Naive thymus-derived CD4-positive, alpha-beta T cell (primary cell): ENCODE measurements at regions not wholly inside any gene's neighbourhood (a gene's known extent, or its start where the extent isn't known, plus 50 kb on each side); places are given as distances from the start of the nearest gene placed in this dataset.
"Not testable (repeated sequence)": the region's sequence is repeated elsewhere in the genome, so short reads cannot be mapped to it uniquely, and the experiment has no call there.

Experiments
- ATAC-seq: fragments of 150-1000 bp; cut with Tn5 transposase; 2 replicates; pipeline ENCODE4 v1.10.0; 2021; ENCODE audit warnings: mild to moderate bottlenecking, moderate library complexity
- CTCF ChIA-PET: fragments of 350-600 bp; sonication (Branson Sonifier 250); formaldehyde crosslinking; loops from one replicate; lab custom pipeline; 2021; ENCODE audit warnings: antibody characterized with exemption; lab: Charles Lee
- POLR2A ChIA-PET: fragments of 350-600 bp; sonication (Branson Sonifier 250); formaldehyde crosslinking; loops from one replicate; lab custom pipeline; 2021; ENCODE audit warnings: antibody characterized with exemption, inconsistent platforms; lab: Charles Lee
- DNase-seq, 9 donors: peaks; one replicate each; pipeline versions ENCODE4 v3.0.0 to v3.0.0-alpha.2; 2020 to 2022; ENCODE audit warnings: mixed read lengths in 1 of 9
- H3K27ac ChIP-seq: one replicate; pipeline ENCODE4 v1.7.0; 2013; ENCODE audit warnings: mild to moderate bottlenecking, low read depth, low read length, moderate library complexity
- H3K27me3 ChIP-seq, 2 donors: one replicate each; pipeline ENCODE4 v1.7.0; 2013; ENCODE audit warnings: low read length in 2 of 2, mild to moderate bottlenecking in 2 of 2, moderate library complexity in 2 of 2; ENCODE audit not compliant: control insufficient read depth in 2 of 2, insufficient read depth in 2 of 2
- H3K36me3 ChIP-seq, 3 experiments: 1 replicate in 2 of 3; 2 replicates in 1 of 3; pipeline ENCODE4 v1.7.0; 2013; ENCODE audit warnings: low read length in 3 of 3, mild to moderate bottlenecking in 3 of 3, moderate library complexity in 1 of 3; ENCODE audit not compliant: insufficient read depth in 3 of 3, control insufficient read depth in 2 of 3
- H3K4me1 ChIP-seq, 2 donors: one replicate each; pipeline ENCODE4 v1.7.0; 2013; ENCODE audit warnings: low read length in 2 of 2, mild to moderate bottlenecking in 2 of 2, moderate library complexity in 1 of 2; ENCODE audit not compliant: control insufficient read depth in 2 of 2, insufficient read depth in 2 of 2
- H3K4me3 ChIP-seq: 2 replicates; pipeline ENCODE4 v1.7.0; 2013; ENCODE audit warnings: mild to moderate bottlenecking, low read length
- H3K9me3 ChIP-seq, 3 experiments: 1 replicate in 2 of 3; 2 replicates in 1 of 3; pipeline ENCODE4 v1.7.0; 2013; ENCODE audit warnings: low read length in 3 of 3; ENCODE audit not compliant: control insufficient read depth in 2 of 3
- H3K27ac Mint-ChIP-seq, 9 donors: one replicate each; pipeline ENCODE4 v1.8.0; 2020 to 2022; ENCODE audit warnings: mixed read lengths in 9 of 9, mild to moderate bottlenecking in 8 of 9, moderate library complexity in 5 of 9, inconsistent platforms in 2 of 9
- H3K27me3 Mint-ChIP-seq, 5 donors: one replicate each; pipeline ENCODE4 v1.8.0; 2021 to 2022; ENCODE audit warnings: mixed read lengths in 5 of 5, mild to moderate bottlenecking in 1 of 5
- H3K36me3 Mint-ChIP-seq, 5 donors: one replicate each; pipeline ENCODE4 v1.8.0; 2020 to 2022; ENCODE audit warnings: mixed read lengths in 5 of 5, mild to moderate bottlenecking in 3 of 5, inconsistent platforms in 1 of 5
- H3K4me1 Mint-ChIP-seq, 7 donors: one replicate each; pipeline ENCODE4 v1.8.0; 2020 to 2022; ENCODE audit warnings: mixed read lengths in 7 of 7, mild to moderate bottlenecking in 3 of 7, inconsistent platforms in 1 of 7
- H3K4me3 Mint-ChIP-seq, 10 donors: one replicate each; pipeline ENCODE4 v1.8.0; 2020 to 2022; ENCODE audit warnings: mild to moderate bottlenecking in 10 of 10, mixed read lengths in 10 of 10, moderate library complexity in 6 of 10, inconsistent platforms in 2 of 10
- H3K9me3 Mint-ChIP-seq, 11 donors: one replicate each; pipeline ENCODE4 v1.8.0; 2020 to 2022; ENCODE audit warnings: mixed read lengths in 11 of 11, mild to moderate bottlenecking in 4 of 11, inconsistent platforms in 1 of 11, moderate library complexity in 1 of 11
- intact Hi-C, 2 donors: fragments of 100-400 bp; cut with micrococcal nuclease; formaldehyde crosslinking; loops; one replicate each; pipeline ENCODE4 v1.15.1; 2023

GRCh38 chr10:109737009-109737408 lies 186.3 kb downstream of the XPNPEP1 start:
- POLR2A ChIA-PET = no interaction called here
- intact Hi-C loops = no loop called here

DNA sequence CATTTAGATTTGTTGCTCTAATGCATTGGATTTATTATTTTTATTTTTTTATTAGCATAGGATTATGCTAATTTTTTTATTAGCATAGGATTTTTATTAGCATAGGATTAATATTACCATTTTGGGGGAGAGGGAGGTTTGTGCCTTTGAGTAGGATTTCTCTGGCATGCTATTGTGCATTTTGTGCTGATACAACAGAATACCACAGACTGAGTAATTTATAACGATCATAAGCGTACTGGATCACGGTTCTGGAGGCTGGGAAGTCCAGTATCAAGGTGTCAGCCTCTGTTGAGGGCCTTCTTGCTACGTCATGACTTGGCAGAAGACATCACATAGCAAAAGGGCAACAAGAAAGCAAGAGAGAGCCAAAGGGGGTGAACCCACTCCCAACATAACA lies 187.5 kb downstream of the XPNPEP1 start:
- H3K36me3 Mint-ChIP-seq = no peaks in the 10 kb centered on the region
- POLR2A ChIA-PET = no interaction called here
- no peaks in the 10 kb centered on the region for H3K36me3 ChIP-seq
- H3K27me3 Mint-ChIP-seq = peaks cover 0 to 42% (median 31%) of the 10 kb centered on the region in 5 donors
- no peak overlapping the region for H3K4me3 ChIP-seq
- H3K27ac ChIP-seq = no peak overlapping the region
- ATAC-seq = no peak
- H3K27me3 ChIP-seq = no peaks in the 10 kb centered on the region
- H3K27ac Mint-ChIP-seq = no peak overlapping the region
- DNase-seq = no peak
- CTCF ChIA-PET = no interaction called here
- intact Hi-C loops = no loop called here
- H3K4me1 ChIP-seq = no peaks in the 10 kb centered on the region
- no peaks in the 10 kb centered on the region for H3K4me1 Mint-ChIP-seq
- H3K4me3 Mint-ChIP-seq = no peak overlapping the region
- H3K9me3 ChIP-seq = no peaks in the 10 kb centered on the region
- peaks cover 0 to 7% (median 0%) of the 10 kb centered on the region in 11 donors for H3K9me3 Mint-ChIP-seq

More at GRCh38 chr10:109737009-109737408, 186.3 kb downstream of the XPNPEP1 start:
- H3K27me3 ChIP-seq = no peaks in the 10 kb centered on the region
- no peaks in the 10 kb centered on the region for H3K4me1 Mint-ChIP-seq
- H3K27me3 Mint-ChIP-seq = peaks cover 0 to 39% (median 29%) of the 10 kb centered on the region in 5 donors
- H3K4me3 Mint-ChIP-seq = no peak overlapping the region
- H3K36me3 Mint-ChIP-seq = no peaks in the 10 kb centered on the region
- H3K27ac Mint-ChIP-seq = no peak overlapping the region
- no peaks in the 10 kb centered on the region for H3K4me1 ChIP-seq
- H3K4me3 ChIP-seq = no peak overlapping the region
- peaks cover 0 to 4% (median 0%) of the 10 kb centered on the region in 11 donors for H3K9me3 Mint-ChIP-seq
- ATAC-seq (no peak), DNase-seq (no peak)
- no peaks in the 10 kb centered on the region for H3K36me3 ChIP-seq
- no peak overlapping the region for H3K27ac ChIP-seq
- no peaks in the 10 kb centered on the region for H3K9me3 ChIP-seq
- CTCF ChIA-PET = no interaction called here

GRCh38 chr10:109732254-109732965 lies 190.9 kb downstream of the XPNPEP1 start:
- no peaks in the 10 kb centered on the region for H3K27me3 ChIP-seq
- ChIA-PET POLR2A (no interaction called here), CTCF (no interaction called here)
- H3K9me3 Mint-ChIP-seq = peaks cover 0 to 7% (median 2%) of the 10 kb centered on the region in 11 donors
- no peak overlapping the region for H3K4me3 Mint-ChIP-seq
- no peaks in the 10 kb centered on the region for H3K4me1 Mint-ChIP-seq
- ATAC-seq (no peak), DNase-seq (no peak)
- H3K36me3 ChIP-seq = no peaks in the 10 kb centered on the region
- H3K4me3 ChIP-seq = no peak overlapping the region
- H3K27me3 Mint-ChIP-seq = peaks cover 0 to 33% (median 23%) of the 10 kb centered on the region in 5 donors
- H3K27ac Mint-ChIP-seq = no peak overlapping the region
- no peaks in the 10 kb centered on the region for H3K4me1 ChIP-seq
- intact Hi-C loops = no loop called here
- H3K27ac ChIP-seq = no peak overlapping the region
- H3K36me3 Mint-ChIP-seq = no peaks in the 10 kb centered on the region
- no peaks in the 10 kb centered on the region for H3K9me3 ChIP-seq

DNA sequence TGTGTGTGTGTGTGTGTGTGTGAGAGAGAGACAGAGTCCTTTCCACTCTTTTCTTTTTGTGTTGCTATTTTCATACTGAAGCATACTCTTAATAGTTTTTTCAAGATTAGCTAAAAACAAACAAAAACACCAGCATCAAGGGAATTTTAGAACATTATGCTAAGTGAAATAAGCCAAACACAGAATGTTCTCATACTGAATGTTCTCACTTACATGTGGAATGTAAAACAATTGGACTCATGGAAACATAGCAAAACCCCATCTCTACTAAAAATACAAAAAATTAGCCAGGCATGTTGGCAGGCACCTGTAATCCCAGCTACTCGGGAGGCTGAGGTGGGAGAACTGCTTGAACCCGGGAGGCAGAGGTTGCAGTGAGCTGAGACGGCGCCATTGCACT lies 193.4 kb downstream of the XPNPEP1 start:
- H3K27ac Mint-ChIP-seq, POLR2A ChIA-PET, DNase-seq, intact Hi-C loops, H3K4me3 ChIP-seq, H3K9me3 Mint-ChIP-seq, H3K36me3 Mint-ChIP-seq, H3K36me3 ChIP-seq, H3K9me3 ChIP-seq, H3K4me1 ChIP-seq, H3K4me3 Mint-ChIP-seq, H3K4me1 Mint-ChIP-seq, H3K27ac ChIP-seq, H3K27me3 ChIP-seq, ATAC-seq, CTCF ChIA-PET: not testable (repeated sequence)
- peaks cover 0 to 34% (median 11%) of the 10 kb centered on the region in 5 donors for H3K27me3 Mint-ChIP-seq

DNA sequence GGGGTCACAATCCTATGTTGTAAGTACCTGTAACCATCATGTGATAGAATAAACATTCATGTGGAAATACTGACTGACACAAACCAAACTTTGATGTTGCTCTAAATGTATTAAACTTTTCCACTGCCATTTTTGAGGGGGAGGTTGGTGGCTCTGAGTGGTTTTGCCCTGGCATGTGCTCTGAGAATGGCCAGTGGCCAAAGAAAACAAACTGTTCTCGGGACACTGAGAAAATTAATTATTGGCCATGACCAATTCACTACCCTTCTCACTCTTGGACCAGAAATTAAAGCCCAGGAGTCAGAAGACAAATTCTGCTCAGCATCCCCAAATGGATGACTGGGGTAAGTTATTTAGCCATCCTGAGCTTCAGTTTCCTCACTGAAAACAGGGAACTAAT lies 195.9 kb downstream of the XPNPEP1 start:
- ATAC-seq (no peak), DNase-seq (no peak)
- Mint-ChIP-seq H3K9me3 (peaks cover 0 to 7% (median 0%) of the 10 kb centered on the region in 11 donors), H3K27ac (no peak overlapping the region), H3K4me3 (no peak overlapping the region), H3K4me1 (no peaks in the 10 kb centered on the region), H3K36me3 (no peaks in the 10 kb centered on the region), H3K27me3 (peaks cover 0 to 24% (median 3%) of the 10 kb centered on the region in 5 donors)
- ChIA-PET POLR2A (no interaction called here), CTCF (no interaction called here)
- Histone ChIP-seq H3K27me3 (no peaks in the 10 kb centered on the region), H3K4me3 (no peak overlapping the region), H3K9me3 (no peaks in the 10 kb centered on the region), H3K4me1 (no peaks in the 10 kb centered on the region), H3K27ac (no peak overlapping the region), H3K36me3 (no peaks in the 10 kb centered on the region)
- intact Hi-C loops = no loop called here

- ATAC-seq (no peak), DNase-seq (no peak)
- H3K9me3 ChIP-seq = no peaks in the 10 kb centered on the region
- ChIA-PET CTCF (no interaction called here), POLR2A (no interaction called here)
- H3K4me3 Mint-ChIP-seq = no peak overlapping the region
- peaks cover 0 to 5% (median 0%) of the 10 kb centered on the region in 11 donors for H3K9me3 Mint-ChIP-seq
- H3K4me1 ChIP-seq = no peaks in the 10 kb centered on the region
- H3K27me3 ChIP-seq = no peaks in the 10 kb centered on the region
- H3K36me3 ChIP-seq = no peaks in the 10 kb centered on the region
- intact Hi-C loops = no loop called here
- no peak overlapping the region for H3K27ac ChIP-seq
- no peak overlapping the region for H3K27ac Mint-ChIP-seq
- H3K4me1 Mint-ChIP-seq = no peaks in the 10 kb centered on the region
- H3K27me3 Mint-ChIP-seq = peaks cover 0 to 19% (median 0%) of the 10 kb centered on the region in 5 donors
- no peak overlapping the region for H3K4me3 ChIP-seq
- H3K36me3 Mint-ChIP-seq = no peaks in the 10 kb centered on the region
Observed at GRCh38 chr10:109726473-109726872, 196.8 kb downstream of the XPNPEP1 start.

DNA sequence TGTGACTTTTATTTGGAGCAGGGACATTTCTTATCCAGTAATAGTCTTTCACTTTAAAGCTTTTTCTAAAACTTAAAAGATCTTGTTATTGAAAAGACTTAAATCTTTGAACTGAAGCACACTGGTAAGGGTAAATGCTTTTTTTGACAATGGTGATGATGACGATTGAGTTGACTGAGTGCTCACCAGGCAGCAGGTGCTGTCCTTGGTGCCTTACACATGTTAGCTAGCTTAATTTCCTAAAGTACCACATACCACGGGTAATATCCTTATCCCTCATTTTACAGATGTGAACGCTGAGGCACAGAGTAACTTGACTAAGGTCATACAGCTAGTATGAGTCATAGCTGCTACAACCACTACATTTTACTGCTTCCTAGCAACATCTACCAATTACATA lies 200.0 kb downstream of the XPNPEP1 start:
- DNase-seq (no peak), ATAC-seq (no peak)
- no peaks in the 10 kb centered on the region for H3K4me1 Mint-ChIP-seq
- ChIA-PET CTCF (no interaction called here), POLR2A (no interaction called here)
- peaks cover 0 to 4% (median 0%) of the 10 kb centered on the region in 11 donors for H3K9me3 Mint-ChIP-seq
- Histone ChIP-seq H3K36me3 (no peaks in the 10 kb centered on the region), H3K27ac (no peak overlapping the region), H3K4me3 (no peak overlapping the region), H3K9me3 (no peaks in the 10 kb centered on the region), H3K4me1 (no peaks in the 10 kb centered on the region), H3K27me3 (no peaks in the 10 kb centered on the region)
- H3K36me3 Mint-ChIP-seq = no peaks in the 10 kb centered on the region
- peaks cover 0 to 16% (median 0%) of the 10 kb centered on the region in 5 donors for H3K27me3 Mint-ChIP-seq
- no peak overlapping the region for H3K4me3 Mint-ChIP-seq
- H3K27ac Mint-ChIP-seq = no peak overlapping the region
- intact Hi-C loops = no loop called here
